ENCODE measurements at regions not wholly inside any gene's neighbourhood (a gene's known extent, or its start where the extent isn't known, plus 50 kb on each side); places are given as distances from the start of the nearest gene placed in this dataset.

GRCh38 chr2:155689791-155690190, 642.7 kb downstream of the NR4A2 start:
- no peak for DNase-seq
- Mint-ChIP-seq H3K4me1 (no peaks in the 10 kb centered on the region), H3K27me3 (ENCODE audit: low read depth, poor library complexity) (no peaks in the 10 kb centered on the region), H3K27ac (no peak overlapping the region), H3K36me3 (ENCODE audit: low read depth) (no peaks in the 10 kb centered on the region), H3K9me3 (no peaks in the 10 kb centered on the region), H3K4me3 (no peak overlapping the region)
- TF ChIP-seq CTCF (IDR thresholded peaks at IDR 0.05), result no peak

DNA sequence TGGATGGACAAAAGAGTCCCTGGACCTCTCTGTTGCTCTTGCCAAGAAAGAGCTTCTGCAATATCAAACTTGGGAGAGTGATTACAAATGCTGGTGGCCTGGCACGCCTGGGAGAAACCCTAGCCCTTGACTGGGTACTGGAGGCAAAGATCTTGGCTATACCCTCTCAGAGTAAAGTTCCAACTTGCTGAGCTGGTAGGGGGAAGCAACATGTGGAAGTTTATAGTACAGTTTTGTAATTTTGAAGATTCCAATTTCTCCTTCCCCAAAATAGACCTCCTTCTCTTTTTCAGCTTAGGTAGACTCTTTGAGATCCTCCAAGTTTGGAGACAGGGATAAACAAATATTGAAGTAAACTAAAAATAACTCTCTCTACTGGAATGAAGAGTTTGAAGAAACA, 645.3 kb downstream of the NR4A2 start:
- H3K9me3 Mint-ChIP-seq, result no peaks in the 10 kb centered on the region

DNA sequence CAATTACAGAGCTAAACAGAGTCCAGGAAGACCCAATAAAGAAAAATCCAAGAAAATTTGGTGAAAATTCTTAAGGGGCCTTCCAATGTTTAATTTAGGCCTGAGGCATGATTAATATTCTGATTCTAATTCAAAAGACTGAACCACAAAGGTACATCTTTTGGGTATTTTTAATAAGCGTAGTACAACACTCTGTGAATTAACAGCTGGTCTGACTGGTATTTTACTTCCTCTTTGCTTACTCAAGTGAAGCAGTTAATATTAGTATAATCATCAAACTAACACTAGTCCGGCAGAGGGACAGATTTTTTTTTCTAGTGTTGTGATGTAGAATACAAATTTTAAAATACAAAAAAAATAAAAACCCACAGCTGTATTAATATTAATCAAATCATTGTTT, 652.9 kb downstream of the NR4A2 start:
- H3K9me3 Mint-ChIP-seq, result peaks cover 5% of the 10 kb centered on the region

More for the DNA sequence above, 645.3 kb downstream of the NR4A2 start:
- TF ChIP-seq CTCF (IDR thresholded peaks at IDR 0.05), result no peak
- Mint-ChIP-seq H3K27me3 (ENCODE audit: low read depth, poor library complexity) (no peaks in the 10 kb centered on the region), H3K27ac (no peak overlapping the region), H3K4me3 (no peak overlapping the region), H3K36me3 (ENCODE audit: low read depth) (no peaks in the 10 kb centered on the region), H3K4me1 (no peaks in the 10 kb centered on the region)
- DNase-seq, result no peak

GRCh38 chr2:155675920-155676319, 656.6 kb downstream of the NR4A2 start:
- Mint-ChIP-seq H3K36me3 (ENCODE audit: low read depth) (no peaks in the 10 kb centered on the region), H3K9me3 (peaks cover 22% of the 10 kb centered on the region), H3K27me3 (ENCODE audit: low read depth, poor library complexity) (peaks cover 4% of the 10 kb centered on the region), H3K4me1 (no peaks in the 10 kb centered on the region), H3K27ac (no peak overlapping the region), H3K4me3 (no peak overlapping the region)
- TF ChIP-seq CTCF (IDR thresholded peaks at IDR 0.05), result no peak
- no peak for DNase-seq

More for the DNA sequence above, 652.9 kb downstream of the NR4A2 start:
- H3K27me3 Mint-ChIP-seq (ENCODE audit: low read depth, poor library complexity), result peaks cover 4% of the 10 kb centered on the region
- H3K4me1 Mint-ChIP-seq, result no peaks in the 10 kb centered on the region
- H3K36me3 Mint-ChIP-seq (ENCODE audit: low read depth), result no peaks in the 10 kb centered on the region
- no peak for TF ChIP-seq CTCF (IDR thresholded peaks at IDR 0.05)
- DNase-seq, result no peak
- H3K27ac Mint-ChIP-seq, result no peak overlapping the region
- no peak overlapping the region for H3K4me3 Mint-ChIP-seq

DNA sequence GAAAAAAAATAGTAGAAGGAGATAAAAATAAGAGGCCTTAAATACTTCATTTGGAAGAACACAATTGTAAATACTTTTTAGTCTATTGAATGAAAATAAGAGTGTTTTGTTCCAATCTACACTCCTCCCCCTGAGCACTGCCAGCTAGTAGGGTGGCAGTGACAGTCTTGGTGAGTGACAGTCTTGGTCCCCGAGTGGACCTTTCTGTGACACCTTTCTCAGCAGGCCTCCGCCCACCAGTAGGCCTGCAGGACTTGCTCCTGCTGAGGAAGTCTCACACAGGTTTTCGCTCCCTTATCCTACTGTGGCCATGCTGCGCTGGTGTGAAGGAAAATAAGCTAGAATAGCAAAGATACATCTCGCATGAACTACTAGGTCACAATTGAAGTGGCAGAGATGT, 666.8 kb downstream of the NR4A2 start:
- no peaks in the 10 kb centered on the region for H3K9me3 Mint-ChIP-seq
- no peak for TF ChIP-seq CTCF (IDR thresholded peaks at IDR 0.05)
- no peak overlapping the region for H3K27ac Mint-ChIP-seq
- H3K4me3 Mint-ChIP-seq, result no peak overlapping the region
- H3K36me3 Mint-ChIP-seq (ENCODE audit: low read depth), result no peaks in the 10 kb centered on the region
- DNase-seq, result no peak
- no peaks in the 10 kb centered on the region for H3K4me1 Mint-ChIP-seq
- H3K27me3 Mint-ChIP-seq (ENCODE audit: low read depth, poor library complexity), result no peaks in the 10 kb centered on the region

DNA sequence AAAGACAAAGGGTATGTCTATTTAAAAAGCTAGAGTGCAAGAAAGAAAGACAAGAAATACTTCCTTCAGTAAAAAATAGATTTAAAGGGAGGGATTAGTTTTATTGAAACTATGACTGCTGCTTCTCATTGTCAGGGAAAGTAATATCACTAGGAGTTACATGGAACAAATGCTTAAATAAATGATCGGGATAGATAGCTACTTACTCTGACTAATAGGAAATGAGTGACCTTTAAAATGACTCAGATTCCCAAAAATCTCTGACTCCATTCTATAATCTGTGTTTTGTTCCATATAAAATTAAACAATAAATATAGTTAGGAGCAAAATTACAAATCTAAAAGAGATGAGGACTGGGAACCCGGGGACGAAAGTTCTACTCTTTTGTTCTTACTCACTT, 669.3 kb downstream of the NR4A2 start:
- no peak for TF ChIP-seq CTCF (IDR thresholded peaks at IDR 0.05)
- DNase-seq, result no peak
- Mint-ChIP-seq H3K4me1 (no peaks in the 10 kb centered on the region), H3K4me3 (no peak overlapping the region), H3K36me3 (ENCODE audit: low read depth) (no peaks in the 10 kb centered on the region), H3K27ac (no peak overlapping the region), H3K27me3 (ENCODE audit: low read depth, poor library complexity) (no peaks in the 10 kb centered on the region), H3K9me3 (no peaks in the 10 kb centered on the region)
